GM19023 (cell line): ENCODE measurements at regions not wholly inside any gene's neighbourhood (a gene's known extent, or its start where the extent isn't known, plus 50 kb on each side); places are given as distances from the start of the nearest gene placed in this dataset.

ENCODE experiments used
- ATAC-seq: cut with Tn5 transposase; IDR thresholded peaks from one replicate; pipeline ENCODE4 v1.9.1; 2021; ENCODE audit warnings: mild to moderate bottlenecking, moderate library complexity; ENCODE audit not compliant: unreplicated experiment

DNA sequence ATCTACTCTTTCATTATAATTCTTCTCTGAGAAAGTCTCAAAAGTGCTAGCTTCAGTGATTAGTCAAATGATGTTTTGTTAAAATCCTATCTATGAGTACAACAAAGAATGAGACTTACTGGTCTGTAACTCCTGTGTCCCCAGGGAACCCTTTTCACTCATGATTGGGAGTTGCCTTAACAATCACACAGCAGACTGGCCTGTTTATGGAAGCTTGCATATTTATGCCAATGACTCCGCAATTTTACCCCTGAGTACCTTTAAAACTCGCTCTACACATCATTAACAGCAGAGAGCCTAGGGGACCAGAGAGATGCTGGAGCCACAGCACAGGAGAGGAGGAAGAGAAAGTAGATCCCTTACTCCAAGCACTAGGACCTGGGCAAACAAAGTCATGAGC lies 628.1 kb downstream of the IGSF11 start:
- ATAC-seq: no peak

GRCh38 chr3:118408431-118408830 lies 626.2 kb downstream of the IGSF11 start:
- no peak for ATAC-seq

DNA sequence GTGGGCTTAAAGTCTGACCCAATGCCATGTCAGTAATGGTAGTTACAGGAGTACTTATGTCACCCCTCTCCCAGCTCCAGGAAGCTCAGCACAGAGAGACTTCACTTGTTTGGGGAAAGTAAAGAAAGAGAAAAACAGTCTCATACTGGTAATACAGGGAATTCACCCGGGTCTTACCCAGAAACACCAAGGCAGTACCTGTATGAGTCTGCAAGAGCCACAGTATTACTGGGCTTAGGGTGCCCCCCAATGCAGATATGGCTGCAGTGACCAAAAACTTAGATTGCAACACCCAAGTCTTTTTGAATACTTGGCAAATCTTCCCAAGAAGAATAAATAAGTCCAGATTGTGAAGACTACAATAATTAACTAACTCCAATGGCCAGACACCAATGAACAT lies 622.1 kb downstream of the IGSF11 start:
- ATAC-seq: peak; percentile 96

DNA sequence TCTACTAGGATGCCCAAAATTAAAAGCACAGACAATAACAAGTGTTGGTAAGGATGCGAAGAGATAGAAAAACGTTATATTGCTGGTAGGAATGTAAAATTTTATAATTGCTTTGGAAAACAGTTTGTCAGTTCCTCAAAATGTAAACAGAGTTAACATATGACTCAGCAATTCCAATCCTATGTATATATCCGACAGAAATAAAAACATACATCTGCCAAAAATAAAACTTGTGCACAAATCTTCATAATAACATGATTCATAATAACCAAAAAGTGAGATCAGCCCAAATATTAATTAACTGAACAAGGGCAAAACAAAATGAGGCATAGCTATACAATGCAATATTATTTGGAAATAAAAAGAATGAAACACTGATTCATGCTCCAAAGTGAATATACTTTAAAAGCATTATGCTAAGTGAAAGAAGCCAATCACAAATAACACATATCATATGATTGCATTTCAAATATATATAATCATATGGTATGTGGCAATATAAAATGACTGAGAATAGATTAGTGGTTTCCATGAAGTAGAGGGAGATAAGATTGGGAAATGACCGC lies 609.3 kb downstream of the IGSF11 start:
- ATAC-seq: no peak

GRCh38 chr3:118433825-118434224 lies 600.8 kb downstream of the IGSF11 start:
- no peak for ATAC-seq

GRCh38 chr3:118435851-118436350 lies 598.7 kb downstream of the IGSF11 start:
- ATAC-seq: no peak

- ATAC-seq: no peak
Measured at GRCh38 chr3:118436697-118437262, 597.9 kb downstream of the IGSF11 start.

- no peak for ATAC-seq
Measured at GRCh38 chr3:118445036-118445435, 589.6 kb downstream of the IGSF11 start.

DNA sequence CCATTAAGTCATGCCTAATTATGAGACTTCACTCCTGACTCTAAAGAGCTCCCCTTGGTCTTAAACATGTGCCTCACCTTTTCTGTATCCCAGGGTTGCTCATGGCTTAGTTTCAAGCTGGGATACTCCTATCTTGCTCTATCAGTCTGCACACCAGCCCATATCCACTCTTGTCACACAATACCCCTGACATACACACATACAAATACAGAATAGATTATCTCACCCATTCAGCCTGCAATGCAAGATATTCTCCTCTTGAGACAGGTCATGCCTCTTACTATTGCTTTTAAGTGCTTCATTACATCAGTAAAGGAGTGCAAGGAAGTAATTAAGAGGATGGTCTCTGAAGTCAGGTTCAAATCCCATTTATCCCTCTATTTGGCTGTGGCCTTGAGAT lies 587.3 kb downstream of the IGSF11 start:
- no peak for ATAC-seq

DNA sequence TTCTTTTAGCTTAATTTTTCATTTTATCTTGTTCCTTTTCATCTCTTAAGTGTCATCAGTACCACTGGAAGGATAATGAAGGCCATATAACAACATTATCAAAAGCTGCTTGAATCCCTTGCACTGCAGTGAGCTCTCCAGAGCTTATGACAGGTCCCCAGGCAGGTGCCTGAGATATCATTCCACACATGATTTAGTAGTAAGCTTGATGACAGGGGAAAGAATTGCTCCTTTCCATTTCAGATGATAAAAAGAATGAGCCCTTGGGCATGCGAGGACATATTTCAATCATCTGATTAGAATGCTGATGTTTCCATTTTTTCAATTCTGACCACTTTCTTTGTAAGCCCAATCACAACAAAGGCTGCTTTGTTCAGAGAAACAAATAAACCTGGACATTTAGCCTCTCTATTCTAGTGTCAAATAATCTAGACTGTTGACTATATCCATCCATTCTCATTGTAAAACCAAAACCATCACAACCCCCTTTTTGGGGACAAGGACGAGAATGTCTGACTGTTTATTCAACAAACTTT lies 567.8 kb downstream of the IGSF11 start:
- no peak for ATAC-seq

- no peak for ATAC-seq
Measured at GRCh38 chr3:118468801-118469200, 565.8 kb downstream of the IGSF11 start.

GRCh38 chr3:118472586-118472985 lies 562.1 kb downstream of the IGSF11 start:
- no peak for ATAC-seq

DNA sequence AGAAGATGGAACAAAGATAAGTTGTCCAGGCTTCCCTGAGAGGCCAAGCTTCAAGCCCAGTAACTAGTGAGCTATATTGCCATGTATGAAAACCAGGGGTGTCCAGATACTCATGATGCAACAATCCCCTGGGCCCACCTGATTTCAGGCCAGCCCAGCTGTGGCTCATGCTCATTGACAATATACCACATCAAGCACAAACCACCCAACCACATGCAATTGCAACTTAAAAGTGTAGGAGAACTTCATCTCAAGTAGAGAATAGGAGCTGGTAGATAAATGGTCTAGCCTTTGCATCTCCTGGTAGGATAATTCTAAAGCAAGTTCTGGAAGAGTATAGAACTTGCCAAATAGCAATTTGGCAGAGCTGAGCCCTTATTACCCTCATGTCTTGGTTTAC lies 561.3 kb downstream of the IGSF11 start:
- no peak for ATAC-seq

DNA sequence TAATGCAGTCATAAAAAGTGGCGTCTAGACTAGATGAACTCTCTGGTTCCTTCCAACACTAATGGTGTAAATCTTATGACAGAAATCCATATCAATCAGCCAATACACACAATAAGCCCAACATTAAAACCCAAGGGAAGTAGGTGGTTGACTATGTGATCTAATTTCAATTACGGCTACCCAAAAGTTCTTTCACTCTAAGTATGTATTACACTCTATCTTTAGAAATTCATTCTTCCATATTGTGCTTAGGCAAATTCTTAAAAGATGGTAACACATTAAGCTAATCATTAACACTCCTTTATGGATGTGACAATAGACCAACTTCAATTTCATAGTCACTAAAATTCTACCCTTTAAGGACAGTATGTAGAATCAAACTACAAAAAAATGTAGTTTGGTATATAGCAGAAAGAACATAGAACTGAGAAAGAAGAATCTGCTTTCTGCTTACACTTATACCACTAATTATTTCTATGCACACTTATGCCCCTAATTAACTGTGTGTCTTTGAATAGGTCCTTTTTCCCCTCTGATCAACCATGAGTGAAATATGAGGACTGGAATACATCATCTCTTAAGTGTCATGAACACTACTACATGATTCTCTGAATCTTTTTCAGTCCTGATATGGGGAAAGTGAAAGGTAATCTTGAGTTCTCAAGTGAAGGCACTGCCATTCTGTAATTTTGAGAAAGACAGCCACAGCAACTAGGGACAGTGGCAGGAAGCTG lies 557.6 kb downstream of the IGSF11 start:
- no peak for ATAC-seq

GRCh38 chr3:118477768-118478167 lies 556.9 kb downstream of the IGSF11 start:
- ATAC-seq: no peak

DNA sequence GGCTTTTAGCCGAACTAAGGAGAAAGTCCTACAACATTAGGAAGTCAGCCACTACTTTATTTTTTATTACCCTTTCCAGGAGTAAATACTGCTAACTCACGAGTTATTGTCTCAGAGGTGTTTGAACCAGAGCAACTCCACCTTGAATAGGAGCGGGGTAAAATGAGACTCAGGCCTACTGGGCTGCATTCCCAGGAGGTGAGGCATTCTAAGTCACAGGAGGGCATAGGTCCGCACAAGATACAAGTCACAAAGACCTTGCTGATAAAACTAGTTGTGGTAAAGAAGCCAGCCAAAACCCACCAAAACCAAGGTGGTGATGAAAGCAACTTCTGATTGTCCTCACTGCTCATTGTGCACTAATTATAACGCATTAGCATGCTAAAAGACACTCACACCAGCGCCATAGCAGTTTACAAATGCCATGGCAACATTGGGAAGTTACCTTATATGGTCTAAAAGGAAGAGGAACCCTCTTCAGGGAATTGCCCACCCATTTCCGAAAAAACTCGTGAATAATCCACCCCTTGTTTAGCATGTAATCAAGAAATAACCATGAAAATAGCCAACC lies 555.9 kb downstream of the IGSF11 start:
- ATAC-seq: no peak

DNA sequence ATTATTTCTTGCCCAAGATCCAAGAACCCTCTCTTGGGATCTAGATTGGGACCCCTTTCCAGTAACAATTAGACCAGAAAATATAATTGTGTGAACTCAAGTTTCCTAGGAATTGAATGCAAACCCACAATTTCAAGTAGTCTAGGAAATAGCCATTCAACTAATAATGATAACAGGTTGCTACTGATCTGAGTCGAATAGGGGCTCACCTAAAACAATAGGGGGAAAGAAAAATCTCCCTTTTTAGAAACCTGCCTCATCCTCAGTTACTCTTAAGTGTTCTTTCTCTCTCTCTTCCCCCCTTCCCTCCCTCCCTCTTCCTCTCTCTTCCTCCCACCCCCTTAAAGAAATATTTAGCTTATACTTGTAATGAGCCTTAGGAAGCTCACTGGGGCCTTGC lies 555.3 kb downstream of the IGSF11 start:
- no peak for ATAC-seq

DNA sequence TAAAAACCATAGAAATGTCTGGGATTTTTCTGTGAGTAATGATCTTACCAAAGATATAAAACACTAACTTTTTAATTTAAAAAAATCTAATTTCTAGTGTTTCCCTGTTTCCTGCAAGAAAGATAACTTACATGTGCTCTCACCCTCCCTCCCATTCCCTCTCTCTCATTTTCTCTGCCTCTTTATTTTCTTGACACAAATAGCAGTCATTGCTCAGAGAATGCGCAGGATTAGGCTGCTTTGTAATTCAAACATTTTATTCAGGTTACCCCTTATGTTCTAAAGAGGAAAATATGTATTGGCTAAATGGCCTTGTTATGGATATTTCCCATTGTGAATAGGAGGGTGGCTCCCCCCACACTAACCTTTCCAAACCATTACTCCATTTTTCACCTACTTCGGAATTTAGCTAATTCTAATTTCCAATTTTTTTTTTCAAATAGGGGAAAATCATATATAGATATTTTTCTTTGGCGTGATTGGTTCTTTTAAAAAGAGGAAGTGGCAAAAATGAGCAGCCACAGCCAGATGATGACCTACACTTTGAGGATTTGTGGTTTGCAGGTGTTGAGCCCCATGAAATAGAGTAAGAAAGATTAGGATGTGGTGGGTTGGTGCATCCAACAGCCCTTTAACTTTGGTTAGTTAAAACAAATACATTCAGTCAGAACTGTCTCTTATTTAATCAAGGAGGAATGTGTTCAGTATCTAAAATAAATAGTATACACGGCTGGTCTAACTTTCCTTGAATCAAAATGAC lies 554.4 kb downstream of the IGSF11 start:
- ATAC-seq: no peak

GRCh38 chr3:118485693-118486092 lies 549.0 kb downstream of the IGSF11 start:
- ATAC-seq: no peak

- ATAC-seq: no peak
Measured at GRCh38 chr3:118487734-118488133, 546.9 kb downstream of the IGSF11 start.

- no peak for ATAC-seq
Measured at GRCh38 chr3:118488732-118489131, 545.9 kb downstream of the IGSF11 start.
